K562 (cell line): ENCODE measurements at regions not wholly inside any gene's neighbourhood (a gene's known extent, or its start where the extent isn't known, plus 50 kb on each side); places are given as distances from the start of the nearest gene placed in this dataset.

Source experiments
- COPS2 ChIP-seq: fragments of 450-650 bp; conservative IDR thresholded peaks from 2 replicates; pipeline ENCODE4 v1.6.1; 2016; ENCODE audit warnings: mild to moderate bottlenecking, moderate library complexity
- DNMT1 ChIP-seq: fragments of 450-650 bp; IDR thresholded peaks from 2 replicates; pipeline ENCODE4 v1.6.1; 2016; ENCODE audit warnings: antibody characterized with exemption, mild to moderate bottlenecking
- LARP7 ChIP-seq: fragments of 450-650 bp; IDR thresholded peaks from 2 replicates; pipeline ENCODE4 v1.6.1; 2016
- MTA3 ChIP-seq: fragments of 450-650 bp; formaldehyde crosslinking; IDR thresholded peaks from 2 replicates; pipeline ENCODE4 v1.6.1; 2017; ENCODE audit warnings: mild to moderate bottlenecking, borderline replicate concordance
- POLR2A ChIP-seq: fragments of 450-650 bp; conservative IDR thresholded peaks from 2 replicates; pipeline ENCODE4 v1.6.1; 2016
- SIN3A ChIP-seq, 2 experiments: fragments of 150-350 bp in 1 of 2; IDR thresholded peaks; 2 replicates each; pipeline ENCODE4 v1.6.1; 2011 to 2016; ENCODE audit warnings: borderline replicate concordance in 2 of 2, low read depth in 2 of 2, low read length in 2 of 2, mild to moderate bottlenecking in 2 of 2, moderate library complexity in 2 of 2; ENCODE audit not compliant: control insufficient read depth in 1 of 2
- TAF1 ChIP-seq: IDR thresholded peaks from 2 replicates; pipeline ENCODE4 v1.6.1; 2011; ENCODE audit warnings: mild to moderate bottlenecking, low read length, moderate library complexity; ENCODE audit not compliant: insufficient read depth, control insufficient read depth, severe bottlenecking; ENCODE audit errors: extremely low read depth
- TAL1 ChIP-seq: fragments of 450-650 bp; IDR thresholded peaks from 2 replicates; pipeline ENCODE4 v1.6.1; 2016; ENCODE audit warnings: mild to moderate bottlenecking
- TCF3 ChIP-seq: sonication (generic); formaldehyde crosslinking; IDR thresholded peaks from 2 replicates; pipeline ENCODE4 v1.4.0; 2020; ENCODE audit warnings: mild to moderate bottlenecking, missing genetic modification reagents
- ZEB2 ChIP-seq: fragments of 450-650 bp; IDR thresholded peaks from 2 replicates; pipeline ENCODE4 v1.6.1; 2016
- TF ChIP-seq, protein P1 (sequence below), 2 experiments: fragments of 450-650 bp in 1 of 2; sonication (generic) in 1 of 2; formaldehyde crosslinking in 1 of 2; IDR thresholded peaks in 1 of 2; conservative IDR thresholded peaks in 1 of 2; 2 replicates each; pipeline versions ENCODE4 v1.6.1 to v1.8.1; 2016 to 2023; ENCODE audit warnings: mild to moderate bottlenecking in 2 of 2, moderate library complexity in 2 of 2, inconsistent platforms in 1 of 2, missing genetic modification reagents in 1 of 2
- TF ChIP-seq, protein P2 (sequence below): sonication (generic); formaldehyde crosslinking; IDR thresholded peaks from 2 replicates; pipeline ENCODE4 v1.9.0; 2022; ENCODE audit warnings: mild to moderate bottlenecking, missing genetic modification reagents
- TF ChIP-seq, protein P3 (sequence below): sonication (generic); formaldehyde crosslinking; IDR thresholded peaks from 2 replicates; pipeline ENCODE4 v1.8.1; 2022; ENCODE audit warnings: missing genetic modification reagents

DNA sequence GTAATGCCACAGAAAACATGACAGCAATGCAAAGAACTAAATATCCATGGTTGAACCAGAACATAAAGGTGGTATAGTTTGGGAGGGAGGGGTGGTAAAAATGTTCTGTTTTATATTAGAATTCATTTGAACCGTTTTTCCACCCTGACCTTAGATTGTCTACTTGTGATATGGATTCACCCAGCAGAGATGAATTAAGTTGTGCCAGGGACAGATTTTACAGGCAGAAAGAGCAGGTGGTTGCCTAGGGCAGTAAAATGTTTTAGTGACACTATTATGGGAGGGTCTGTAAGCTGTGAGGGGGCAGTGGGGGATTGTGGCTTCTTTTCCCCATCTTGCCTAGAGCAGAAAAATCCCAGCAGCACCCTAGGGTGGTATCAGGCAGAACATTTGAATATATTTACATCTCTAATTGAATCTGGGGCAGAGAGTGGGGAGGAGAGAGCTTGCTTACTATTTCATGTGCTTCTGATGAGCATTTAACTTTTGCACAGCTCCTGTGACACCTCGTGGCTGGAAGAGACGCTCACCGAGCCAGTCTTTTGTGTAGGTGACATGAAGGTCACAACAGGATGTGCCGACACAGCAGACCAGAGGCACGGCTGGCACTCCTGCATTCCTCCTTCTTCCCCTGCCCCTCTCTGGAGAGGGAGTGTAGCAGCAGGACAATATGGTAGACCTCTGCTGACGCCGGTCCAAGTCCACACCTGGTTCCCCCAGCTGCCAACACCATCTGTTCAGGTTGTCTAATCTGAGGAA lies 452.3 kb downstream of the IRS2 start:
- TF ChIP-seq ZEB2 (no peak), COPS2 (no peak), TAF1 (no peak), POLR2A (no peak), MTA3 (no peak), TAL1 (no peak), LARP7 (no peak), TCF3 (CRISPR knock-in tag) (no peak), DNMT1 (no peak), SIN3A (IDR thresholded peaks at IDR 0.05; ENCODE audit: borderline replicate concordance in 2 of 2, control insufficient read depth in 1 of 2, low read depth in 2 of 2, low read length in 2 of 2) (no peak)
- TF ChIP-seq, protein P1, sequence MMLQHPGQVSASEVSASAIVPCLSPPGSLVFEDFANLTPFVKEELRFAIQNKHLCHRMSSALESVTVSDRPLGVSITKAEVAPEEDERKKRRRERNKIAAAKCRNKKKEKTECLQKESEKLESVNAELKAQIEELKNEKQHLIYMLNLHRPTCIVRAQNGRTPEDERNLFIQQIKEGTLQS (IDR thresholded peaks at IDR 0.05), result no peak
- TF ChIP-seq, protein P1 (CRISPR knock-in tag; conservative IDR thresholded peaks at IDR 0.05), result no peak
- TF ChIP-seq, protein P2, sequence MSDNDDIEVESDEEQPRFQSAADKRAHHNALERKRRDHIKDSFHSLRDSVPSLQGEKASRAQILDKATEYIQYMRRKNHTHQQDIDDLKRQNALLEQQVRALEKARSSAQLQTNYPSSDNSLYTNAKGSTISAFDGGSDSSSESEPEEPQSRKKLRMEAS, result no peak
- TF ChIP-seq, protein P3, sequence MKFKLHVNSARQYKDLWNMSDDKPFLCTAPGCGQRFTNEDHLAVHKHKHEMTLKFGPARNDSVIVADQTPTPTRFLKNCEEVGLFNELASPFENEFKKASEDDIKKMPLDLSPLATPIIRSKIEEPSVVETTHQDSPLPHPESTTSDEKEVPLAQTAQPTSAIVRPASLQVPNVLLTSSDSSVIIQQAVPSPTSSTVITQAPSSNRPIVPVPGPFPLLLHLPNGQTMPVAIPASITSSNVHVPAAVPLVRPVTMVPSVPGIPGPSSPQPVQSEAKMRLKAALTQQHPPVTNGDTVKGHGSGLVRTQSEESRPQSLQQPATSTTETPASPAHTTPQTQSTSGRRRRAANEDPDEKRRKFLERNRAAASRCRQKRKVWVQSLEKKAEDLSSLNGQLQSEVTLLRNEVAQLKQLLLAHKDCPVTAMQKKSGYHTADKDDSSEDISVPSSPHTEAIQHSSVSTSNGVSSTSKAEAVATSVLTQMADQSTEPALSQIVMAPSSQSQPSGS (CRISPR knock-in tag), result no peak
